SK-N-SH (cell line): ENCODE measurements at regions not wholly inside any gene's neighbourhood (a gene's known extent, or its start where the extent isn't known, plus 50 kb on each side); places are given as distances from the start of the nearest gene placed in this dataset.

ENCODE experiments used
- CTCF ChIA-PET: fragments of 300-600, 350-600 bp; formaldehyde crosslinking; extraction: SDS; loops from one replicate; lab custom pipeline; 2021; lab: Yijun Ruan, JAX
- POLR2A ChIA-PET: fragments of 350-600 bp; sonication (Branson Sonifier 250); formaldehyde crosslinking; extraction: SDS; loops from one replicate; lab custom pipeline; 2020; ENCODE audit warnings: antibody characterized with exemption, inconsistent platforms; lab: Yijun Ruan, JAX
- DNase-seq: peaks from one replicate; pipeline ENCODE4 v3.0.0; 2012
- H2AFZ ChIP-seq: fragments of 200-600 bp; sonication (generic); 2 replicates; pipeline ENCODE4 v1.8.1; 2016; ENCODE audit warnings: antibody characterized with exemption, mild to moderate bottlenecking, low read depth
- H3F3A ChIP-seq: fragments of 200-600 bp; sonication (generic); replicated peaks from 2 replicates; pipeline ENCODE3; 2016; ENCODE audit warnings: antibody characterized with exemption, mild to moderate bottlenecking; ENCODE audit not compliant: insufficient read depth
- H3K27ac ChIP-seq, 2 experiments: fragments of 200-500 bp in 1 of 2; fragments of 200-600 bp in 1 of 2; sonication (Bioruptor generic) in 1 of 2; sonication (generic), shearing (Covaris generic) in 1 of 2; 2 replicates each; pipeline versions ENCODE4 v1.5.1 to v1.6.1; 2014 to 2016; ENCODE audit warnings: low read depth in 2 of 2, inconsistent platforms in 1 of 2, low read length in 1 of 2, mild to moderate bottlenecking in 1 of 2, mixed read lengths in 1 of 2
- H3K27me3 ChIP-seq: fragments of 200-600 bp; sonication (generic), shearing (Covaris generic); 2 replicates; pipeline ENCODE4 v1.6.1; 2016; ENCODE audit warnings: mixed run types; ENCODE audit not compliant: insufficient read depth
- H3K36me3 ChIP-seq, 2 experiments: fragments of 200-500 bp in 1 of 2; fragments of 200-600 bp in 1 of 2; sonication (Bioruptor generic) in 1 of 2; sonication (generic) in 1 of 2; replicated peaks in 1 of 2; 2 replicates each; pipeline versions ENCODE3 to v1.5.1; 2014 to 2016; ENCODE audit warnings: low read length in 1 of 2, mild to moderate bottlenecking in 1 of 2; ENCODE audit not compliant: insufficient read depth in 2 of 2, control insufficient read depth in 1 of 2
- H3K4me1 ChIP-seq, 2 experiments: fragments of 200-500 bp in 1 of 2; fragments of 200-600 bp in 1 of 2; sonication (Bioruptor generic) in 1 of 2; sonication (generic), shearing (Covaris generic) in 1 of 2; 2 replicates each; pipeline versions ENCODE4 v1.5.1 to v1.6.1; 2014 to 2016; ENCODE audit warnings: low read depth in 1 of 2, low read length in 1 of 2, mixed run types in 1 of 2; ENCODE audit not compliant: insufficient read depth in 2 of 2, control insufficient read depth in 1 of 2
- H3K4me2 ChIP-seq: fragments of 200-600 bp; sonication (generic), shearing (Covaris generic); 2 replicates; pipeline ENCODE4 v1.6.1; 2017; ENCODE audit warnings: mixed run types
- H3K4me3 ChIP-seq, 2 experiments: fragments of 200-500 bp in 1 of 2; fragments of 200-600 bp in 1 of 2; sonication (Bioruptor generic) in 1 of 2; sonication (generic), shearing (Covaris generic) in 1 of 2; 2 replicates each; pipeline versions ENCODE4 v1.5.1 to v1.8.1; 2014 to 2016; ENCODE audit warnings: low read depth in 2 of 2, inconsistent platforms in 1 of 2, low read length in 1 of 2, mild to moderate bottlenecking in 1 of 2, mixed read lengths in 1 of 2, moderate library complexity in 1 of 2
- H3K79me2 ChIP-seq: fragments of 200-600 bp; sonication (generic); 2 replicates; pipeline ENCODE4 v1.8.1; 2017; ENCODE audit warnings: mild to moderate bottlenecking; ENCODE audit not compliant: insufficient read depth
- H3K9ac ChIP-seq: fragments of 200-600 bp; sonication (generic); 2 replicates; pipeline ENCODE4 v1.6.1; 2017; ENCODE audit warnings: mixed run types
- H3K9me2 ChIP-seq: fragments of 200-600 bp; sonication (generic); 2 replicates; pipeline ENCODE4 v1.6.1; 2017; ENCODE audit warnings: mixed run types
- H3K9me3 ChIP-seq: fragments of 200-600 bp; sonication (generic); 2 replicates; pipeline ENCODE4 v1.6.1; 2017; ENCODE audit warnings: mixed run types, mild to moderate bottlenecking, moderate library complexity
- H4K20me1 ChIP-seq: fragments of 200-600 bp; sonication (generic); 2 replicates; pipeline ENCODE4 v1.6.1; 2017; ENCODE audit warnings: mild to moderate bottlenecking, mixed run types; ENCODE audit not compliant: insufficient read depth
- ELF1 ChIP-seq: IDR thresholded peaks from 2 replicates; pipeline ENCODE4 v1.4.0; 2012
- EZH2phosphoT487 ChIP-seq: fragments of 200-600 bp; sonication (generic); IDR thresholded peaks from 2 replicates; pipeline ENCODE4 v1.6.1; 2017; ENCODE audit warnings: low read depth, mixed run types, mild to moderate bottlenecking, antibody characterized with exemption, moderate library complexity, borderline replicate concordance
- FOSL2 ChIP-seq: IDR thresholded peaks from 2 replicates; pipeline ENCODE4 v1.4.0; 2012; ENCODE audit warnings: low read depth, mild to moderate bottlenecking, moderate library complexity, borderline replicate concordance
- FOXM1 ChIP-seq: IDR thresholded peaks from 2 replicates; pipeline ENCODE4 v1.4.0; 2012; ENCODE audit warnings: low read depth, mild to moderate bottlenecking
- GABPA ChIP-seq: IDR thresholded peaks from 2 replicates; pipeline ENCODE4 v1.4.0; 2012; ENCODE audit warnings: low read depth, mild to moderate bottlenecking
- GATA2 ChIP-seq: sonication (generic); formaldehyde crosslinking; IDR thresholded peaks from 2 replicates; pipeline ENCODE4 v1.5.0; 2020; ENCODE audit warnings: mild to moderate bottlenecking, missing genetic modification reagents
- MEF2A ChIP-seq: IDR thresholded peaks from 2 replicates; pipeline ENCODE4 v1.4.0; 2012; ENCODE audit warnings: low read depth, borderline replicate concordance
- MXI1 ChIP-seq: IDR thresholded peaks from 2 replicates; pipeline ENCODE4 v1.6.1; 2012; ENCODE audit warnings: mild to moderate bottlenecking, low read depth, low read length, improper control_type of control experiment
- NFIC ChIP-seq: IDR thresholded peaks from 2 replicates; pipeline ENCODE4 v1.4.0; 2012; ENCODE audit warnings: borderline replicate concordance
- NRF1 ChIP-seq: IDR thresholded peaks from 2 replicates; pipeline ENCODE4 v1.6.1; 2012; ENCODE audit warnings: low read depth, mild to moderate bottlenecking, low read length
- POLR2AphosphoS5 ChIP-seq: IDR thresholded peaks from 2 replicates; pipeline ENCODE4 v1.6.1; 2012; ENCODE audit warnings: low read depth, low read length
- RAD21 ChIP-seq: IDR thresholded peaks from 2 replicates; pipeline ENCODE4 v1.6.1; 2012; ENCODE audit warnings: mild to moderate bottlenecking, low read length
- RCOR1 ChIP-seq: fragments of 150-350 bp; IDR thresholded peaks from 2 replicates; pipeline ENCODE4 v1.6.1; 2017; ENCODE audit warnings: antibody characterized with exemption, low read length
- RFX5 ChIP-seq: IDR thresholded peaks from 2 replicates; pipeline ENCODE4 v1.6.1; 2012; ENCODE audit warnings: mild to moderate bottlenecking, improper control_type of control experiment, low read length
- RXRA ChIP-seq: IDR thresholded peaks from 2 replicates; pipeline ENCODE4 v1.4.0; 2012; ENCODE audit warnings: low read depth, mild to moderate bottlenecking, borderline replicate concordance
- TAF1 ChIP-seq: IDR thresholded peaks from 2 replicates; pipeline ENCODE4 v1.6.1; 2012; ENCODE audit warnings: low read depth, mild to moderate bottlenecking, low read length, moderate library complexity, borderline replicate concordance
- TEAD4 ChIP-seq: IDR thresholded peaks from 2 replicates; pipeline ENCODE4 v1.4.0; 2012; ENCODE audit warnings: mild to moderate bottlenecking, borderline replicate concordance; ENCODE audit not compliant: insufficient read depth
- YY1 ChIP-seq: IDR thresholded peaks from 2 replicates; pipeline ENCODE4 v1.4.0; 2012; ENCODE audit warnings: low read depth, mild to moderate bottlenecking
- WGBS: methylation state at CpG from one replicate; pipeline ENCODE4 v1.1.6; 2017; ENCODE audit warnings: low lambda C conversion rate; 5-methylcytosine and 5-hydroxymethylcytosine counted together
- TF ChIP-seq, protein P1 (sequence below): IDR thresholded peaks from 2 replicates; pipeline ENCODE4 v1.4.0; 2012; ENCODE audit warnings: low read depth
- TF ChIP-seq, protein P2 (sequence below): fragments of 150-350 bp; IDR thresholded peaks from 2 replicates; pipeline ENCODE4 v1.6.1; 2017; ENCODE audit warnings: antibody characterized with exemption, low read length, low read depth, borderline replicate concordance
- TF ChIP-seq, protein P3 (sequence below): IDR thresholded peaks from 2 replicates; pipeline ENCODE4 v1.4.0; 2012; ENCODE audit warnings: low read depth, borderline replicate concordance
- TF ChIP-seq, protein P4 (sequence below): IDR thresholded peaks from 2 replicates; pipeline ENCODE4; 2012

DNA sequence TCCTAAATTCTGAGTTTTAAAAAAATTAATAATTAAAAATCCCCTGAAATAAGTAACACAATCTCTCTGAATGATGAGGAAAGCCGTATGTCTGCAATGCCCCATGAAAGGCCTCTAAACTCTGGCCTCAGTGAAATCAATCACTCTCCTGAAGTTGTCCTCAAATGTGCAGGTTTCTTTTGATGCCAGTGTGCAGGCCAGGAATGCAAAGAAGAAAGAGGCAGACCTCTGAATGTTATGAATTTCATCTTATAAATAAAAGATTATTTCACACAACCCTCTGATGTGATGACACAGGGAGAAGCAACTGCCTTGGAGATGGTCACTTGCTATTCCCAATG lies 121.8 kb downstream of the TBXT start:
- ChIA-PET CTCF (no interaction called here), POLR2A (no interaction called here)
- H4K20me1 ChIP-seq: no peaks in the 10 kb centered on the region
- no peak for DNase-seq
- H3K79me2 ChIP-seq: no peaks in the 10 kb centered on the region
- H3K9ac ChIP-seq: no peak overlapping the region
- H3K27me3 ChIP-seq: no peaks in the 10 kb centered on the region
- no peaks in the 10 kb centered on the region for H3K36me3 ChIP-seq
- H3K4me1 ChIP-seq: no peaks in the 10 kb centered on the region
- H3K4me2 ChIP-seq: no peak overlapping the region
- H3K9me2 ChIP-seq: no peaks in the 10 kb centered on the region
- no peak overlapping the region for H3K4me3 ChIP-seq
- no peaks in the 10 kb centered on the region for H3K9me3 ChIP-seq
- H3K27ac ChIP-seq: no peak overlapping the region
- H3F3A ChIP-seq: no peaks in the 10 kb centered on the region
- 17% methylated on average over 1 of the region's 1 CpG for WGBS
- H2AFZ ChIP-seq: no peak overlapping the region
- TF ChIP-seq, protein P1, sequence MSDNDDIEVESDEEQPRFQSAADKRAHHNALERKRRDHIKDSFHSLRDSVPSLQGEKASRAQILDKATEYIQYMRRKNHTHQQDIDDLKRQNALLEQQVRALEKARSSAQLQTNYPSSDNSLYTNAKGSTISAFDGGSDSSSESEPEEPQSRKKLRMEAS: no peak
- TF ChIP-seq RCOR1 (no peak), EZH2phosphoT487 (no peak), GABPA (no peak), RXRA (no peak), GATA2 (no peak), RFX5 (no peak), MEF2A (no peak), ELF1 (no peak), RAD21 (no peak), FOSL2 (no peak), YY1 (no peak), NFIC (no peak), POLR2AphosphoS5 (no peak), NRF1 (no peak)
- TF ChIP-seq, protein P2, sequence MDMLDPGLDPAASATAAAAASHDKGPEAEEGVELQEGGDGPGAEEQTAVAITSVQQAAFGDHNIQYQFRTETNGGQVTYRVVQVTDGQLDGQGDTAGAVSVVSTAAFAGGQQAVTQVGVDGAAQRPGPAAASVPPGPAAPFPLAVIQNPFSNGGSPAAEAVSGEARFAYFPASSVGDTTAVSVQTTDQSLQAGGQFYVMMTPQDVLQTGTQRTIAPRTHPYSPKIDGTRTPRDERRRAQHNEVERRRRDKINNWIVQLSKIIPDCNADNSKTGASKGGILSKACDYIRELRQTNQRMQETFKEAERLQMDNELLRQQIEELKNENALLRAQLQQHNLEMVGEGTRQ: no peak
- TF ChIP-seq, protein P3, sequence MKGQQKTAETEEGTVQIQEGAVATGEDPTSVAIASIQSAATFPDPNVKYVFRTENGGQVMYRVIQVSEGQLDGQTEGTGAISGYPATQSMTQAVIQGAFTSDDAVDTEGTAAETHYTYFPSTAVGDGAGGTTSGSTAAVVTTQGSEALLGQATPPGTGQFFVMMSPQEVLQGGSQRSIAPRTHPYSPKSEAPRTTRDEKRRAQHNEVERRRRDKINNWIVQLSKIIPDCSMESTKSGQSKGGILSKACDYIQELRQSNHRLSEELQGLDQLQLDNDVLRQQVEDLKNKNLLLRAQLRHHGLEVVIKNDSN: no peak
- TF ChIP-seq, protein P4, sequence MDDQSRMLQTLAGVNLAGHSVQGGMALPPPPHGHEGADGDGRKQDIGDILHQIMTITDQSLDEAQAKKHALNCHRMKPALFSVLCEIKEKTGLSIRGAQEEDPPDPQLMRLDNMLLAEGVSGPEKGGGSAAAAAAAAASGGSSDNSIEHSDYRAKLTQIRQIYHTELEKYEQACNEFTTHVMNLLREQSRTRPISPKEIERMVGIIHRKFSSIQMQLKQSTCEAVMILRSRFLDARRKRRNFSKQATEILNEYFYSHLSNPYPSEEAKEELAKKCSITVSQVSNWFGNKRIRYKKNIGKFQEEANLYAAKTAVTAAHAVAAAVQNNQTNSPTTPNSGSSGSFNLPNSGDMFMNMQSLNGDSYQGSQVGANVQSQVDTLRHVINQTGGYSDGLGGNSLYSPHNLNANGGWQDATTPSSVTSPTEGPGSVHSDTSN: no peak

DNA sequence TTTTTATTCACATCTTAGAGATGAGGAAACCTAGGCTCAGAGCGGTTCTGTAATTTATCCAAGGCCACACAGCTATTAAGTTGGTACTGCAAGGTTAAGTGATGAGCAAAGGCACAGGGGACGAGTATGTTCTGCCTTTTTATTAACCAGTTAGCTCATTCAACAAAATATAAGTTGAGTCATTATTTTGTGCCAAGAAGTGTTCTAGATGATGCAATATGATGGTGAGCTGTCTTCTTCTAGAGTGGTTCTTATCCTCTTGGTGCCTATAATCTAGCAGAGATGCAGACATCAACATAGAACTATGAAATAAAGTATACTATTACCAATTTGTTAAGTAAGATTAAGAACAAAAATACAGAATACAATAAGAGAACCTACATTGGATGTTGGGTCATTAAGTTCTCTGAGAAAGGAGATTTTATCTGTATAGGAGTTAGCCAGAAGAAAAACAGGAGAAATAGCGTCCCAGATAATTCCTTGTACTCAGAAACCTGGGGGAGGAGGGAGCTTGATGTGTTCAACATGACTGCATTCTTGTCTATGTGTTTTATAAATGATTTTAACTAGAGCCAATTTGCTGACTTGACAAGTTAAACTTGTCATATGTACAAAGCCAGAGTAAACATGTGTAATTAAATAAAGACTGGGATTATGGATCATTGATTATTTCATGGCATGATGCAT lies 122.3 kb downstream of the TBXT start:
- Histone ChIP-seq H3K36me3 (no peaks in the 10 kb centered on the region), H3K9me3 (no peaks in the 10 kb centered on the region), H3F3A (no peaks in the 10 kb centered on the region), H3K9me2 (no peaks in the 10 kb centered on the region), H3K79me2 (no peaks in the 10 kb centered on the region), H3K4me3 (no peak overlapping the region), H4K20me1 (no peaks in the 10 kb centered on the region), H3K4me2 (no peak overlapping the region), H2AFZ (no peak overlapping the region), H3K4me1 (no peaks in the 10 kb centered on the region), H3K9ac (no peak overlapping the region), H3K27ac (no peak overlapping the region), H3K27me3 (no peaks in the 10 kb centered on the region)
- ChIA-PET POLR2A (no interaction called here), CTCF (no interaction called here)
- no peak for DNase-seq
- WGBS: 20% methylated on average over 3 of the region's 3 CpGs
- TF ChIP-seq MXI1 (no peak), POLR2AphosphoS5 (no peak), TAF1 (no peak), TEAD4 (no peak), FOXM1 (no peak)
- TF ChIP-seq, protein P3: no peak
